GM18861 (cell line): ENCODE measurements at regions not wholly inside any gene's neighbourhood (a gene's known extent, or its start where the extent isn't known, plus 50 kb on each side); places are given as distances from the start of the nearest gene placed in this dataset.

ENCODE experiments used
- ATAC-seq: cut with Tn5 transposase; IDR thresholded peaks from one replicate; pipeline ENCODE4 v1.9.1; 2021; ENCODE audit not compliant: unreplicated experiment

GRCh38 chr14:76974365-76974764 is 54.1 kb downstream of the IRF2BPL start:
- ATAC-seq, result no peak

- no peak for ATAC-seq
Observed at GRCh38 chr14:76971549-76971948, 57.0 kb downstream of the IRF2BPL start.

GRCh38 chr14:76968621-76969063 is 59.9 kb downstream of the IRF2BPL start:
- no peak for ATAC-seq

GRCh38 chr14:76967788-76968187 is 60.7 kb downstream of the IRF2BPL start:
- ATAC-seq, result no peak

GRCh38 chr14:76965232-76965631 is 63.3 kb downstream of the IRF2BPL start:
- no peak for ATAC-seq

GRCh38 chr14:76964695-76965094 is 63.8 kb downstream of the IRF2BPL start:
- ATAC-seq, result no peak

GRCh38 chr14:76963372-76963771 is 65.1 kb downstream of the IRF2BPL start:
- no peak for ATAC-seq

- no peak for ATAC-seq
Observed at GRCh38 chr14:76962303-76962660, 66.2 kb downstream of the IRF2BPL start.

- ATAC-seq, result peak; percentile 76
Observed at GRCh38 chr14:76961631-76962302, 66.7 kb downstream of the IRF2BPL start.

GRCh38 chr14:76958980-76959710 is 69.4 kb downstream of the IRF2BPL start:
- ATAC-seq, result no peak

GRCh38 chr14:76958020-76958979 is 70.2 kb downstream of the IRF2BPL start:
- no peak for ATAC-seq

GRCh38 chr14:76957224-76957891 is 71.2 kb downstream of the IRF2BPL start:
- ATAC-seq, result no peak

GRCh38 chr14:76956316-76957090 is 72.0 kb downstream of the IRF2BPL start:
- peak; percentile 40 for ATAC-seq

GRCh38 chr14:76955575-76956315 is 72.8 kb downstream of the IRF2BPL start:
- ATAC-seq, result peak; percentile 36

- no peak for ATAC-seq
Observed at GRCh38 chr14:76954394-76955190, 73.9 kb downstream of the IRF2BPL start.

- no peak for ATAC-seq
Observed at GRCh38 chr14:76953311-76953945, 75.1 kb downstream of the IRF2BPL start.

- ATAC-seq, result no peak
Observed at GRCh38 chr14:76951166-76951565, 77.3 kb downstream of the IRF2BPL start.
